ENCODE measurements at regions not wholly inside any gene's neighbourhood (a gene's known extent, or its start where the extent isn't known, plus 50 kb on each side); places are given as distances from the start of the nearest gene placed in this dataset.
A peak's percentile ranks its signal among the peaks of the same experiment; 100 is the strongest.

DNA sequence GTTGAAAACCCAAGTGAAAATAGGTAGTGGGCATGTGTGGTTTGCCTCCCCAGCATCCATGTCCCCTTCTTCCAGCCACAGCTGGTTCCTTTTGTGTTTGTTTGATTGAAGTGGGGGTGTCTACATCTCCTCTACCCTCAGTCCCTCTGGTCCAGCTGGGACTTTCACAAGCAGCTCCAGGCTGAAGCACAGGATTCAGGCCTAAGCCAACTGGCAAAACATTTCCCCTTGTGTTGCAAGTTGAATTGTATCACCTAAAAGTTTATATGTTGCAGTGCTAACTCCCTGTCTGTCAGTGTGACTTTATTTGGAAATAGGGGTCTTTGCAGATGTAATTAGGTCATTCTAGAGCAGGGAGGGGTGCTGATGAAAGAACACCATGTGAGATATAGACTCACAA, 205.9 kb upstream of the ASIC2 start:
- intact Hi-C loops (cut with micrococcal nuclease), result no loop called here
- Mint-ChIP-seq H3K27me3 (no peaks in the 10 kb centered on the region), H3K36me3 (ENCODE audit: low read depth) (no peaks in the 10 kb centered on the region), H3K4me3 (no peak overlapping the region), H3K9me3 (no peaks in the 10 kb centered on the region), H3K27ac (no peak overlapping the region), H3K4me1 (no peaks in the 10 kb centered on the region)
- no peak for DNase-seq

DNA sequence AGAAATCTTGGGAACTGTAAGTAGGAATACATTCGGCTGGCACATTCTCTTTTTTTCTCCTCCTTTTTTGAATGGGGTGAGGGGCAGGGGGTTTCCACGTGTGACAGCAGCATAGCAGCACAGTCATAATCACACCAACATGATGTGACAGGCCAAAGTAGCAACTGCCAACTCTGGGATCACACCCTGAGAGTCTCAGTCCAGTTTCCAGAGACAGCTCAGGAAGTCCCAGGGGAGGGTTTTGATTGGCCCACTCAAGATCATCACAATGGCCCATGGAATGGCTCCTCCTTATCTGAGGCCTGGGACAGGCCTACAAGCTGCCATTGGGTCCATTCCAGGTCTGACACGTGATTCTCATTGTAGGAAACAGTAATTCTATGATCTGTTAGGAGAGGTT, 207.1 kb upstream of the ASIC2 start:
- no peak for DNase-seq
- H3K4me1 Mint-ChIP-seq, result no peaks in the 10 kb centered on the region
- no peak overlapping the region for H3K4me3 Mint-ChIP-seq
- H3K9me3 Mint-ChIP-seq, result no peaks in the 10 kb centered on the region
- intact Hi-C loops (cut with micrococcal nuclease), result no loop called here
- no peaks in the 10 kb centered on the region for H3K36me3 Mint-ChIP-seq (ENCODE audit: low read depth)
- no peak overlapping the region for H3K27ac Mint-ChIP-seq
- H3K27me3 Mint-ChIP-seq, result peaks cover 3% of the 10 kb centered on the region

DNA sequence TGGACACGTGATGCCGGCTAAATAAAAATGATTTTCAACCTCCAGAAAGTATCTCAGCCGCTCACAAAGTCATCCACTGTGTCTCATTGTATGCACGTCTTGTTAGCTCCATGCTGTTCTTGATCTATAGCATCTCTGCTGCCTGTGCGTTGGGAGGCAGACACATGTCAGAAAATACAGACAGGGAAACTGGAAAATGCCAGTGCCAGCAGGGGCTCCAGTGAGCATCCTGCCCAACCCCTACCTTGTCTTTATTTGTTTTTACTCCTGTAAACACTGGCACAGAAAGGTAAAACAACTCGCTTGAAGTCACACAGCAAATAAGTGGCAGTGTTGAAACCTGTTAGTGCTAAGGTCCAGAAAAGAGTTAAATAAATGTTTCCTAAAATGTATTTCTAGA, 208.1 kb upstream of the ASIC2 start:
- Mint-ChIP-seq H3K4me1 (no peaks in the 10 kb centered on the region), H3K36me3 (ENCODE audit: low read depth) (no peaks in the 10 kb centered on the region), H3K27ac (no peak overlapping the region), H3K27me3 (peaks cover 3% of the 10 kb centered on the region), H3K9me3 (no peaks in the 10 kb centered on the region), H3K4me3 (no peak overlapping the region)
- no peak for DNase-seq
- intact Hi-C loops (cut with micrococcal nuclease), result no loop called here

DNA sequence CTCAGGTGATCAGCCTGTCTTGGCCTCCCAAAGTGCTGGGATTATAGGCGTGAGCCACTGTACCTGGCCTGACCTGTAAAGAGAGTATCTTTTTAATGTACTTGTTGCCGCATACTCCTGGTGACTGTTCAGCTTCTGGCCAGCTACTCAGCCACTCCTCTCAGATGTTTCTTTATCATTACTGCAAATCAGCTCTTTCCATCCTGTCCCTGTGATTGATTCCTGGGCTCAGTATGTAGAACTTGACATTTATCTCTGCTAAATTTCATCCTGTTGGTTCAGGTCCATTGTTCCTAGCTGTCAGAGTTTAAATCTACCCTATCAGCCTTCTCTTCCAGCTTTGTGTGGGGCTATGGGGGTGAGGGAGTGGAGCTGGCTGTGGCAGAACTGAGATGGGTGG, 211.5 kb upstream of the ASIC2 start:
- Mint-ChIP-seq H3K36me3 (ENCODE audit: low read depth) (no peaks in the 10 kb centered on the region), H3K4me3 (no peak overlapping the region), H3K4me1 (no peaks in the 10 kb centered on the region), H3K9me3 (no peaks in the 10 kb centered on the region), H3K27me3 (peaks cover 9% of the 10 kb centered on the region), H3K27ac (no peak overlapping the region)
- intact Hi-C loops (cut with micrococcal nuclease), result no loop called here
- no peak for DNase-seq

DNA sequence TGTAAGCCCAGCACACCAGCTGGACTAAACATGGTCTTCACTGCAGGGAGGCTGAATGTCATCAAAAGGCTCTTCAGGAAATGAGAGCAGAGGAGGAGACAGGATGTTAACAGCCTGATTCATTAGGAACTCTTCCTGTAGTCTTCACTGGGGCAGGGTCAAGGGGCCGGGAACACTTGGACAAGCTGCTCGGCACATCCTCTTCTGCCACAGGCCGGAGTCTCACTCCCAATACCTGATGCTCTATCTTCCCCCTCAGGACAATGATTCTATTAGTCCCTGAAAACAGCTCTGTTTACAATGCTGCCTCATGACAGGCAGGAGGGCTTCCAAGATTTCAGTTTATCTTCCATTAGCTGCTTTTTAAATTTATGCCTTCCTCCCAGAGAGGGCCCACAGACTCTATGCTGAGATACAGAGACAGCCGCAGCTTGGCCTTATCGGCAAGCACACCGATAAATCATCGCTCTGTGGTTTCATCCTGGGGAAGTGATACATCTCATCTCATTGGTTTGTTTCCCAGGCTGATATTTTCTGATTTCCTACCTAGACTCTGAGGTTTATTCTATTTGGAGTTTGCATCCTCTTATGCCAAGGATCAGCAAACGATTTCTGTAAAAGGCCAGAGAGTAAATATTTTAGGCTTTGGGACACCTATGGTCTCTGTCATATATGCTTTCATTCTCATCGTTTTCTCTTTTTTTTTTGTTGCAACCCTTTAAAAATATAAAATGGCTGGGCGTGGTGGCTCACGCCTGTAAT, 214.0 kb upstream of the ASIC2 start:
- Mint-ChIP-seq H3K27ac (no peak overlapping the region), H3K27me3 (peaks cover 10% of the 10 kb centered on the region), H3K9me3 (peaks cover 4% of the 10 kb centered on the region), H3K36me3 (ENCODE audit: low read depth) (no peaks in the 10 kb centered on the region), H3K4me3 (no peak overlapping the region), H3K4me1 (peaks cover 6% of the 10 kb centered on the region)
- no peak for DNase-seq
- intact Hi-C loops (cut with micrococcal nuclease), result no loop called here

DNA sequence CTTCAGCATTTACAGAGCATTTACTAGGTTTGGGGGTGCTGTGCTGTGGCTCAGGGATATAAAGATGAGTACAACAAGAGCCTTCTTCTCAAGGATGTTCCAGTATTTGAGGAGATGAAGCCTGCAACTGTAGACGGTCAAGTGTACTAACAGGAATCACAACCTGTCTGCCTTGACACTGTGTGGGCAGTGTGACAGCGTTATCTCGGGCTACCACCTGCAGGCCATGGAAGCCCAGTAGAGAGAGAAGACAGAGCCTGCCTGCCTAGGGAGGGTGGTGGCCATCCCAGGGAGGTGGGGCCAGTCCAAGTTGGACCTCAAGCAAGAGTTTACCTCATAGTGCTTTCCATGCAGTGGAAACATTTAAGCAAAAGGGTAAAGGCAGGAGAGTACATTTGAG, 215.1 kb upstream of the ASIC2 start:
- peaks cover 10% of the 10 kb centered on the region for H3K27me3 Mint-ChIP-seq
- DNase-seq, result no peak
- H3K9me3 Mint-ChIP-seq, result peaks cover 7% of the 10 kb centered on the region
- intact Hi-C loops (cut with micrococcal nuclease), result no loop called here
- H3K36me3 Mint-ChIP-seq (ENCODE audit: low read depth), result no peaks in the 10 kb centered on the region
- H3K27ac Mint-ChIP-seq, result no peak overlapping the region
- H3K4me1 Mint-ChIP-seq, result peaks cover 6% of the 10 kb centered on the region
- H3K4me3 Mint-ChIP-seq, result no peak overlapping the region

DNA sequence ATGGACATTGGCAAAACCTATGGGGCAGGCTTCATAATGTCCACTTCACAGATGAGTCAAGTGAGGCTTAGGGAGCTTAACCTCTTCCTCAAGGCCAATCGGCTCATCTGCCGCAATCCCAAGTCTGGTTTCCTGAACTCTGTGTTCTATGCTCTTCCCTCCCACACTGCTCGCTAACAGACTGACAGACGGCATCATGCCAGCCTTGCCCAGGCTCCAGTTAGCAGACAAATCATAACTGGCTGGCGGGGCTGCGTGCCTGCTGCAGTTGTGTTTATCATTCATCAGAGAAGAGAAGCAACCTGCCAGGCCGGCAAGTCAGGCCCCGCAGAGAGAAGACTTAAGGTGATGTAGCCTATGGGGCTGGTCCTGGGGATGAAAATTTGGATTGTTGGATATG, 216.2 kb upstream of the ASIC2 start:
- H3K4me1 Mint-ChIP-seq, result peaks cover 6% of the 10 kb centered on the region
- DNase-seq, result no peak
- H3K27ac Mint-ChIP-seq, result no peak overlapping the region
- no peak overlapping the region for H3K4me3 Mint-ChIP-seq
- no peaks in the 10 kb centered on the region for H3K36me3 Mint-ChIP-seq (ENCODE audit: low read depth)
- H3K27me3 Mint-ChIP-seq, result peaks cover 10% of the 10 kb centered on the region
- intact Hi-C loops (cut with micrococcal nuclease), result no loop called here
- peaks cover 7% of the 10 kb centered on the region for H3K9me3 Mint-ChIP-seq

DNA sequence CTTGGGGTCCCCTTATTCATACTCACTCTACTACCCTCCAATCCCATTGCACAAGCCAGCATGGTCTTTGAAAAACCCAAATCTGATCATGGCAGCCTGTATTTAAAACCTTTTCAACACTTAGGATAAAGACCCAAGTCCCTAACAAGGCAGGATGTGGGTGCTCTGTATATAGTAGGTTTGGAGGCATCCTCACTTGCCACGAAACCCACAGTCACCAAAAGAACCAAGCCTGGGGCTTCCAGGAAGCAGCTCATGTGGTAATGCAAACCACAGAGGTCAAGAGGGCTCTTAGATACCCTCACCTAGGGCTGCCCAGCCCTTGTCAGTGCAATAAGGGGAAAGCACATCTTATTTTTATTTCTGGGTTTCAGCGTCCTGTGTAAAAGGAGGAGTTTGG, 218.6 kb upstream of the ASIC2 start:
- H3K27ac Mint-ChIP-seq, result no peak overlapping the region
- no peaks in the 10 kb centered on the region for H3K36me3 Mint-ChIP-seq (ENCODE audit: low read depth)
- H3K4me3 Mint-ChIP-seq, result no peak overlapping the region
- DNase-seq, result peak; percentile 67
- peaks cover 6% of the 10 kb centered on the region for H3K4me1 Mint-ChIP-seq
- H3K9me3 Mint-ChIP-seq, result peaks cover 7% of the 10 kb centered on the region
- intact Hi-C loops (cut with micrococcal nuclease), result no loop called here
- peaks cover 7% of the 10 kb centered on the region for H3K27me3 Mint-ChIP-seq

DNA sequence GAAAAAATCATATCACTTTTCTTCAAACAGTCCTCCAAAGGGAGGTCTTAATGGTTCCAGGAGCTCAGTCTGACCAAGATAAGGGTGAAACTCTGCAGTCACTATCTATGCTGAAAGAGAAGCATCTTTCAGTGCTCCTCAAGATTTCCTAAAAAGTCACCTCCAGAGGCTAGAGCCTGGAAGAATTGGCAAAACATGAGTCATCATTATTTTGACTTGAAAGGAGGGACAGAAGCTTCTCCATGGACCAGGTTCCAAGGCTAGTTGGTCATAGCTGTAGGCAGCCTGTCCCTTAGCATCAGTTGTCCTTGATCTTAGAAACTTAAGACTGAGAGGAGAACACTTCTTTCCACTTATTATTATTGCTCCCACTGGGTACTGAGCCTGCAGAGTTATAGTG, 219.0 kb upstream of the ASIC2 start:
- Mint-ChIP-seq H3K9me3 (peaks cover 7% of the 10 kb centered on the region), H3K4me1 (peaks cover 6% of the 10 kb centered on the region), H3K27me3 (peaks cover 6% of the 10 kb centered on the region), H3K4me3 (no peak overlapping the region), H3K36me3 (ENCODE audit: low read depth) (no peaks in the 10 kb centered on the region), H3K27ac (no peak overlapping the region)
- DNase-seq, result no peak
- intact Hi-C loops (cut with micrococcal nuclease), result no loop called here

DNA sequence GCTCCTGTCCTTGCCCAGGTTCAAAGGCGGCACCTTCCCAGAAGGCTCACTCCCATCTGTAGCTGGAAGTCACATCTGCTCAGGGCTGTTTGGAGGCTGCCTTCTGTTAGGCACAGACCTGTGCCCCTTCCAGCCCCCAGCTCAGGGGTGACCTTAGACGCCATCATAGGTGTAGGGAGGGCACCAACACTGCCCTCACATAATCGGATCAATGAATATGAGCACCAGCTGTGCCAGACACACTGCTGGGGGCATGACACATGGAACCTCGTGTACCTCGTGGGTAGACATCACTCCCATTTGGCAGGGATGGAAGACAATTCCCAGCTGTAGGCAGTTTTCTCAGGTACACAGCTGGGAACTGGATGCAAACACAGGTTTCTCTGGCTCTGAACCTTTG, 220.7 kb upstream of the ASIC2 start:
- H3K27me3 Mint-ChIP-seq, result peaks cover 4% of the 10 kb centered on the region
- H3K36me3 Mint-ChIP-seq (ENCODE audit: low read depth), result no peaks in the 10 kb centered on the region
- H3K4me1 Mint-ChIP-seq, result peaks cover 6% of the 10 kb centered on the region
- no peak for DNase-seq
- no peak overlapping the region for H3K4me3 Mint-ChIP-seq
- H3K9me3 Mint-ChIP-seq, result peaks cover 7% of the 10 kb centered on the region
- H3K27ac Mint-ChIP-seq, result no peak overlapping the region
- intact Hi-C loops (cut with micrococcal nuclease), result no loop called here

DNA sequence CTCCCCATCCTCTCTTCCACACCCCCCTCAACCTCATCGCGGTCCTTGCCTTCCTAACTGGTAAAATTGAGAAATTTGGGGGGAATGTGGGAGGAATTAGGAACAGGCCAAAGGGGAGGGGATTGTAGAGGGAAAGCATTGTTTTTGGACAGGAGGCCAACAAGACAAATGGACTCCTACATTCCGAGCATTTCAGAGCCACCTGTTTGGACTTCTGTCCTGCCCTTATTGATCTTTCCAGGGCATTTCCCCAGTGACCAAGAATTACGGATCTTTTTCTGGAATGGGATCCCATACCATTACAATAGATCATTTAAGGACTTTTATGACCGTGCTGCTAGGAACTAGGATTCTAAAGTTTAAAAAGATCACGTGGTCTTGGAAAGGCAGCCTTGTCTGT, 221.3 kb upstream of the ASIC2 start:
- Mint-ChIP-seq H3K4me1 (peaks cover 6% of the 10 kb centered on the region), H3K36me3 (ENCODE audit: low read depth) (no peaks in the 10 kb centered on the region), H3K9me3 (peaks cover 7% of the 10 kb centered on the region), H3K4me3 (no peak overlapping the region), H3K27ac (no peak overlapping the region), H3K27me3 (peaks cover 3% of the 10 kb centered on the region)
- DNase-seq, result no peak
- intact Hi-C loops (cut with micrococcal nuclease), result no loop called here

DNA sequence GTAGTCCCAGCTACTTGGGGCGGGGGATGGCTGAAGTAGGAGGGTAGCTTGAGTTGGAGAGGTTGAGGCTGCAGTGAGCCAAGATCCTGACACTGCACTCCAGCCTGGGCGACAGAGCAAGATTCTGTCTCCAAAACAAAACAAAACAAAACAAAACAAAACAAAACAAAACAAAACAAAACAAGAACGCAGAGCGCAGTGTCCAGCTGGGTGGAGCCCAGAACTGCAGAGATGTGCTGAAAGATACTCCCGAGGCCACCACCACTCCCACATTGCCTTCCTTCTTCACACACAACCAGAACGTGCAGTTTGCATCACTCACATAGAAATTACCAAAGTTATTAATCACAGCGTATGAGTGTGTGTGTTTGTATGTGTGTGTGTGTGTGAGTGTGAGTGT, 222.9 kb upstream of the ASIC2 start:
- peaks cover 7% of the 10 kb centered on the region for H3K9me3 Mint-ChIP-seq
- H3K36me3 Mint-ChIP-seq (ENCODE audit: low read depth), result no peaks in the 10 kb centered on the region
- peaks cover 6% of the 10 kb centered on the region for H3K4me1 Mint-ChIP-seq
- intact Hi-C loops (cut with micrococcal nuclease), result no loop called here
- no peak for DNase-seq
- H3K27ac Mint-ChIP-seq, result no peak overlapping the region
- no peaks in the 10 kb centered on the region for H3K27me3 Mint-ChIP-seq
- H3K4me3 Mint-ChIP-seq, result no peak overlapping the region

DNA sequence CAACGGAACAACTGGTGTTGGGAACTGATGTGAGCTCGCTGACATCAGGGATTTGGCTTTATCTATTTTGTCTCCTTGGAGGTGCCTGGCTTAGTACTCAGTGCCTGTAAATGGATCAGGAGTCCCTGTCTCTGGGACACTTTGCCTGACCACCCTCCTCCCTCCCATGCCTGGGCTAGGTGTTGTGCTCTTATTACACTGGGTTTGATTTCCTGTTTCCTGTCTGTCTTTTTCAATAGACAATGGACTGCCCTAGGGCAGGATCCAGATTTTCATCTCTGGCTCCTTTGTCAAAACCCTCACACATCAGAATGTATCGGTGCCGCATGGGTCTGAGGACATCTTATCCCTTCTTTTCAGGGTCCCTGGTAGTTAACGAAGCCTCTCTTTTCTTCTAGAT, 223.6 kb upstream of the ASIC2 start:
- no peak for DNase-seq
- H3K4me1 Mint-ChIP-seq, result peaks cover 2% of the 10 kb centered on the region
- peaks cover 3% of the 10 kb centered on the region for H3K9me3 Mint-ChIP-seq
- no peaks in the 10 kb centered on the region for H3K27me3 Mint-ChIP-seq
- no peak overlapping the region for H3K4me3 Mint-ChIP-seq
- H3K27ac Mint-ChIP-seq, result no peak overlapping the region
- intact Hi-C loops (cut with micrococcal nuclease), result no loop called here
- no peaks in the 10 kb centered on the region for H3K36me3 Mint-ChIP-seq (ENCODE audit: low read depth)

DNA sequence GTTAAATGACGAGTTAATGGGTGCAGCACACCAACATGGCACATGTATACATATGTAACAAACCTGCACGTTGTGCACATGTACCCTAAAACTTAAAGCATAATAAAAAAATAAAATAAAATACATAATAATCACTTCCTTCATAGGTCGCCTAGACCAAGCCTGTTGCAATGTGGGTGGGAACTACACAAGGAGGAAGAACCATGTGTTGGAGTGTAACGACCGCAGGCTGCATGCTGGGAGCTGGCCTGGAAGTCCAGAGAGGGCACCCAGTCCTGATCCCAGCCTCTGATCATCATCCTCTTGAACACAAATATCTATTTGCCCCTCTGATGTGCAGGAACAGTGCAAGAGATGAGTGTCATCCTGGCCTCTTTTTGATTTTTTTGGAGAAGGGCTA, 224.7 kb upstream of the ASIC2 start:
- no peaks in the 10 kb centered on the region for H3K36me3 Mint-ChIP-seq (ENCODE audit: low read depth)
- DNase-seq, result no peak
- H3K9me3 Mint-ChIP-seq, result no peaks in the 10 kb centered on the region
- intact Hi-C loops (cut with micrococcal nuclease), result no loop called here
- no peaks in the 10 kb centered on the region for H3K4me1 Mint-ChIP-seq
- no peaks in the 10 kb centered on the region for H3K27me3 Mint-ChIP-seq
- H3K4me3 Mint-ChIP-seq, result no peak overlapping the region
- H3K27ac Mint-ChIP-seq, result no peak overlapping the region

DNA sequence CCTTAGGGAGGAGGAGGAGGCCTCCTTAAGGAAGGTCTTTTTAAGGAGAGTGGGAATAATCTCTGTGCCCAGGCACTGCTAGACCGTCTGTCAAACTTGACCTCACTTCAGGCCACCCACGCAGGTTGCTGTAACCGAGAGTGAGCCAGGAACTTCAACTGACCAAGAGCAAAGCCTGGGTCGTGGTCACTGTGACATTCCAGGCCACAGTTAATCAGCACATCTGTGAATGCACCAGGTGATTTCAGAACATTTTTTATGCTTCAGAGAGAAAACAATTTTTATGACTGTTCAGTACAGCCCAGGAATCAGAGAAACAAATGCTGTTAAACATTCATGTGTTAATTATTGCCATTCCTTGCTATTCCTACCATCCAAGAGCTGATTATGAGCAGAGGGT, 226.6 kb upstream of the ASIC2 start:
- no peaks in the 10 kb centered on the region for H3K27me3 Mint-ChIP-seq
- H3K9me3 Mint-ChIP-seq, result no peaks in the 10 kb centered on the region
- H3K4me1 Mint-ChIP-seq, result no peaks in the 10 kb centered on the region
- H3K27ac Mint-ChIP-seq, result no peak overlapping the region
- intact Hi-C loops (cut with micrococcal nuclease), result no loop called here
- no peaks in the 10 kb centered on the region for H3K36me3 Mint-ChIP-seq (ENCODE audit: low read depth)
- DNase-seq, result no peak
- no peak overlapping the region for H3K4me3 Mint-ChIP-seq

Data from activated CD4-positive, alpha-beta T cell treated with anti-CD3 and anti-CD28 coated beads, Interleukin-2, amount 10 ng/mL, durations not matched to agents 24 days and 14 days (primary cell).